ENCODE measurements at regions not wholly inside any gene's neighbourhood (a gene's known extent, or its start where the extent isn't known, plus 50 kb on each side); places are given as distances from the start of the nearest gene placed in this dataset.

- H3K4me3 Mint-ChIP-seq (ENCODE audit: unreplicated experiment), result no peak overlapping the region
- no peak for DNase-seq
- H3K27ac Mint-ChIP-seq (ENCODE audit: unreplicated experiment), result no peak overlapping the region
- H3K27me3 Mint-ChIP-seq (ENCODE audit: unreplicated experiment), result no peaks in the 10 kb centered on the region
- TF ChIP-seq, protein P1, sequence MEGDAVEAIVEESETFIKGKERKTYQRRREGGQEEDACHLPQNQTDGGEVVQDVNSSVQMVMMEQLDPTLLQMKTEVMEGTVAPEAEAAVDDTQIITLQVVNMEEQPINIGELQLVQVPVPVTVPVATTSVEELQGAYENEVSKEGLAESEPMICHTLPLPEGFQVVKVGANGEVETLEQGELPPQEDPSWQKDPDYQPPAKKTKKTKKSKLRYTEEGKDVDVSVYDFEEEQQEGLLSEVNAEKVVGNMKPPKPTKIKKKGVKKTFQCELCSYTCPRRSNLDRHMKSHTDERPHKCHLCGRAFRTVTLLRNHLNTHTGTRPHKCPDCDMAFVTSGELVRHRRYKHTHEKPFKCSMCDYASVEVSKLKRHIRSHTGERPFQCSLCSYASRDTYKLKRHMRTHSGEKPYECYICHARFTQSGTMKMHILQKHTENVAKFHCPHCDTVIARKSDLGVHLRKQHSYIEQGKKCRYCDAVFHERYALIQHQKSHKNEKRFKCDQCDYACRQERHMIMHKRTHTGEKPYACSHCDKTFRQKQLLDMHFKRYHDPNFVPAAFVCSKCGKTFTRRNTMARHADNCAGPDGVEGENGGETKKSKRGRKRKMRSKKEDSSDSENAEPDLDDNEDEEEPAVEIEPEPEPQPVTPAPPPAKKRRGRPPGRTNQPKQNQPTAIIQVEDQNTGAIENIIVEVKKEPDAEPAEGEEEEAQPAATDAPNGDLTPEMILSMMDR (IDR thresholded peaks at IDR 0.05; ENCODE audit: partially characterized antibody, unreplicated experiment), result no peak
- no peaks in the 10 kb centered on the region for H3K36me3 Mint-ChIP-seq (ENCODE audit: unreplicated experiment)
- no peaks in the 10 kb centered on the region for H3K9me3 Mint-ChIP-seq (ENCODE audit: unreplicated experiment)
- no peaks in the 10 kb centered on the region for H3K4me1 Mint-ChIP-seq (ENCODE audit: low read depth, unreplicated experiment)
Measured at GRCh38 chr3:102016417-102016816, 167.1 kb downstream of the NFKBIZ start.

GRCh38 chr3:102017784-102018183, 168.5 kb downstream of the NFKBIZ start:
- DNase-seq, result no peak
- Mint-ChIP-seq H3K4me3 (ENCODE audit: unreplicated experiment) (no peak overlapping the region), H3K27ac (ENCODE audit: unreplicated experiment) (no peak overlapping the region), H3K27me3 (ENCODE audit: unreplicated experiment) (no peaks in the 10 kb centered on the region), H3K4me1 (ENCODE audit: low read depth, unreplicated experiment) (no peaks in the 10 kb centered on the region), H3K9me3 (ENCODE audit: unreplicated experiment) (no peaks in the 10 kb centered on the region), H3K36me3 (ENCODE audit: unreplicated experiment) (no peaks in the 10 kb centered on the region)
- TF ChIP-seq, protein P1 (IDR thresholded peaks at IDR 0.05; ENCODE audit: partially characterized antibody, unreplicated experiment), result no peak

DNA sequence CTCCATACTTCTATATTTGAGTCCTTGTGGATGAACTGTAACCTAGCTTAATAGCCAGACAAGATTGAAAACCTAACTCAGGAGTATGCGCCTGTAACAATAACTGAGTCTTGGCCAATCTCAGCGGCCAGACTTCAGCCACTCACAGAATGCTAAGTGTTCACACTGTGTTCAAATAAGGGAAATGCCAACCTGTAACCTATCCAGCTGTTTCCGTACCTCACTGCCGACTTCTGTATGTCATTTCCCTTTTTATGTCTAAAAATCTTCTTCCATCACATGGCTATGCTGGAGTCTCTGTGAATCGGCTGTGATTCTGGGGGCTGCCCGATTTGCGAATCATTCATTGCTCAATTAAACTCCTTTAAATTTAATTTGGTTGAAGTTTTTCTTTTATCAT, 169.2 kb downstream of the NFKBIZ start:
- no peak overlapping the region for H3K4me3 Mint-ChIP-seq (ENCODE audit: unreplicated experiment)
- no peak for DNase-seq
- H3K27me3 Mint-ChIP-seq (ENCODE audit: unreplicated experiment), result no peaks in the 10 kb centered on the region
- H3K9me3 Mint-ChIP-seq (ENCODE audit: unreplicated experiment), result no peaks in the 10 kb centered on the region
- H3K4me1 Mint-ChIP-seq (ENCODE audit: low read depth, unreplicated experiment), result no peaks in the 10 kb centered on the region
- H3K36me3 Mint-ChIP-seq (ENCODE audit: unreplicated experiment), result no peaks in the 10 kb centered on the region
- TF ChIP-seq, protein P1 (IDR thresholded peaks at IDR 0.05; ENCODE audit: partially characterized antibody, unreplicated experiment), result no peak
- H3K27ac Mint-ChIP-seq (ENCODE audit: unreplicated experiment), result no peak overlapping the region

DNA sequence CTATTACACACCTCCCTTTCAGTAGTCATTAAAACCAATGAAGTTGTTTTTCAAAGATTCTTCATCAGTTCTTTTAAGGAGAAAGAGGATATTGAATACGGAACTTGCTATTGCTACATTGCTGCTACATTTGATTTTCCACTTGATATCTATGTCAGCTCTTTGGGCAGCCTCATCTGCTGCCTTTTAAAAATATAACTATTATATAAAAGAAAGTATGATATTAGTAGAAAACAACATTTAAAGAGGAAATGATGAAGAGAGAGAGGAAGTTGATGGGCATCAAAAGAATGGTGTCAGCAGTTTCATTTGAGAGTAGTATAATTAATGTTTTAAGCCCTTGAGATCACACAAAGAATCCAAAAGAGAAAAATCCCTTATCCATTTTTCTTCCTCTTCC, 171.4 kb downstream of the NFKBIZ start:
- TF ChIP-seq, protein P1 (IDR thresholded peaks at IDR 0.05; ENCODE audit: partially characterized antibody, unreplicated experiment), result no peak

DNA sequence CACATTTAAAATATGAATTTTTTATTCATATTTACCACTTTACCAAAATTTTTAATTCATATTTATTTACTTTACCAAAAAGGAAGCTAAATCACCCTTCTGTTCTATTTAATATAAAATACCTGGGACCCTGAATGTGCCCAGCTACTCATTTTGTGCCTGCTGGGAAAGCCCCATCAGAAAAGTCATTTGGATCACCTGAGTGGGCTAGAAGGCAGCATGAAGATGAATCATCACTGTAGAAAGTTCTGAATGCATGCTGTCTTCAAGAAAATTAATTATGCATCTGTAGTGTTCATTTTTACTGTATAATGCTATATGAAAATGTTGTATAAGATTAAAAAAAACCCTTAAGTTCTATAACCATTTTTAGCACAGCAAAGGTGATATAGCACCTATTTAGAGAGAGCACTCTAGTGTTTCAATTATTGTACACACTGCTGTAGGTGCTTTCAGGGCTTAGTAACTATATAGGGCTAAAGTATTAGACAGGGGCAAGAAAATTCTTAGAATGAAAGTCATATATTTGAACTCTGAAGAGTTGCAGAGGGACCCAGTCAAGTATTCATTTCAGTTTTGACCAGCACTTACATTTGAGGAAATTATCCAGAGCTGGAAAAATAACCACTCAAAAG, 175.1 kb downstream of the NFKBIZ start:
- no peaks in the 10 kb centered on the region for H3K36me3 Mint-ChIP-seq (ENCODE audit: unreplicated experiment)
- H3K27me3 Mint-ChIP-seq (ENCODE audit: unreplicated experiment), result no peaks in the 10 kb centered on the region
- H3K4me3 Mint-ChIP-seq (ENCODE audit: unreplicated experiment), result no peak overlapping the region
- TF ChIP-seq, protein P1 (IDR thresholded peaks at IDR 0.05; ENCODE audit: partially characterized antibody, unreplicated experiment), result no peak
- H3K4me1 Mint-ChIP-seq (ENCODE audit: low read depth, unreplicated experiment), result no peaks in the 10 kb centered on the region
- H3K9me3 Mint-ChIP-seq (ENCODE audit: unreplicated experiment), result no peaks in the 10 kb centered on the region
- no peak overlapping the region for H3K27ac Mint-ChIP-seq (ENCODE audit: unreplicated experiment)
- no peak for DNase-seq

More for the DNA sequence above, 171.4 kb downstream of the NFKBIZ start:
- Mint-ChIP-seq H3K9me3 (ENCODE audit: unreplicated experiment) (no peaks in the 10 kb centered on the region), H3K27ac (ENCODE audit: unreplicated experiment) (no peak overlapping the region), H3K36me3 (ENCODE audit: unreplicated experiment) (no peaks in the 10 kb centered on the region), H3K4me1 (ENCODE audit: low read depth, unreplicated experiment) (no peaks in the 10 kb centered on the region), H3K27me3 (ENCODE audit: unreplicated experiment) (no peaks in the 10 kb centered on the region), H3K4me3 (ENCODE audit: unreplicated experiment) (no peak overlapping the region)
- no peak for DNase-seq
